ENCODE measurements at regions not wholly inside any gene's neighbourhood (a gene's known extent, or its start where the extent isn't known, plus 50 kb on each side); places are given as distances from the start of the nearest gene placed in this dataset.

- TF ChIP-seq FOXP4 (CRISPR knock-in tag; IDR thresholded peaks at IDR 0.05) (no peak), ELF4 (CRISPR knock-in tag; IDR thresholded peaks at IDR 0.05; ENCODE audit: low read depth) (no peak), ARID4B (CRISPR knock-in tag; IDR thresholded peaks at IDR 0.05; ENCODE audit: borderline replicate concordance) (no peak), GRHL2 (CRISPR knock-in tag; IDR thresholded peaks at IDR 0.05; ENCODE audit: insufficient replicate concordance, severe bottlenecking) (no peak), KAT7 (CRISPR knock-in tag; IDR thresholded peaks at IDR 0.05; ENCODE audit: borderline replicate concordance) (no peak), NFE2L1 (CRISPR knock-in tag; IDR thresholded peaks at IDR 0.05) (no peak), OVOL2 (CRISPR knock-in tag; IDR thresholded peaks at IDR 0.05; ENCODE audit: borderline replicate concordance) (no peak), ZNF416 (CRISPR knock-in tag; IDR thresholded peaks at IDR 0.05) (no peak)
Observed at GRCh38 chr11:88042238-88042637, 133.0 kb downstream of the RAB38 start (continued).

- H3K9me3 Mint-ChIP-seq = peaks cover 10% of the 10 kb centered on the region
- TF ChIP-seq ZBTB21 (CRISPR knock-in tag; IDR thresholded peaks at IDR 0.05; ENCODE audit: borderline replicate concordance) (no peak), ZNF232 (CRISPR knock-in tag; IDR thresholded peaks at IDR 0.05) (no peak), SMAD3 (CRISPR knock-in tag; IDR thresholded peaks at IDR 0.05; ENCODE audit: borderline replicate concordance) (no peak), GABPB1 (CRISPR knock-in tag; IDR thresholded peaks at IDR 0.05) (no peak), CREM (CRISPR knock-in tag; IDR thresholded peaks at IDR 0.05) (no peak), GTF2I (CRISPR knock-in tag; conservative IDR thresholded peaks at IDR 0.05) (no peak), ZNF121 (CRISPR knock-in tag; IDR thresholded peaks at IDR 0.05) (no peak), ZNF423 (CRISPR knock-in tag; IDR thresholded peaks at IDR 0.05) (no peak), ZNF425 (CRISPR knock-in tag; conservative IDR thresholded peaks at IDR 0.05) (no peak), SOX15 (CRISPR knock-in tag; IDR thresholded peaks at IDR 0.05) (no peak), E2F5 (CRISPR knock-in tag; IDR thresholded peaks at IDR 0.05) (no peak), MYBL2 (CRISPR knock-in tag; IDR thresholded peaks at IDR 0.05) (no peak), PREB (CRISPR knock-in tag; IDR thresholded peaks at IDR 0.05; ENCODE audit: borderline replicate concordance) (no peak), TCF7 (CRISPR knock-in tag; IDR thresholded peaks at IDR 0.05; ENCODE audit: low read depth) (no peak), ZNF532 (CRISPR knock-in tag; IDR thresholded peaks at IDR 0.05; ENCODE audit: borderline replicate concordance) (no peak)
- peaks cover 54% of the 10 kb centered on the region for H3K4me1 Mint-ChIP-seq
- ATAC-seq = no peak
- H3K36me3 Mint-ChIP-seq = peaks cover 13% of the 10 kb centered on the region
- no peak overlapping the region for H3K4me3 Mint-ChIP-seq
- POLR2A ChIA-PET = no interaction called here
- H3K27ac Mint-ChIP-seq = no peak overlapping the region
- no peak for DNase-seq (ENCODE audit: low spot score)
- CTCF ChIA-PET = no interaction called here
- H3K27me3 Mint-ChIP-seq (ENCODE audit: low read depth) = no peaks in the 10 kb centered on the region
Observed at GRCh38 chr11:88041679-88042078, 133.6 kb downstream of the RAB38 start.
